CD4-positive, alpha-beta memory T cell (primary cell): ENCODE measurements at regions not wholly inside any gene's neighbourhood (a gene's known extent, or its start where the extent isn't known, plus 50 kb on each side); places are given as distances from the start of the nearest gene placed in this dataset.
A peak's percentile ranks its signal among the peaks of the same experiment; 100 is the strongest.

Experiments
- CTCF ChIA-PET: fragments of 350-600 bp; sonication (Branson Sonifier 250); formaldehyde crosslinking; loops from one replicate; lab custom pipeline; 2021; ENCODE audit warnings: inconsistent platforms; ENCODE audit not compliant: partially characterized antibody; lab: Charles Lee
- POLR2A ChIA-PET: fragments of 350-600 bp; sonication (Branson Sonifier 250); formaldehyde crosslinking; loops from one replicate; lab custom pipeline; 2021; ENCODE audit not compliant: partially characterized antibody; lab: Charles Lee
- DNase-seq, 5 donors: peaks; one replicate each; pipeline versions ENCODE4 v3.0.0 to v3.0.0-alpha.2; 2020 to 2022; ENCODE audit warnings: mixed read lengths in 1 of 5
- H3K27ac ChIP-seq: one replicate; pipeline ENCODE4 v1.7.0; 2013; ENCODE audit warnings: low read depth, low read length
- H3K27me3 ChIP-seq: 2 replicates; pipeline ENCODE4 v1.7.0; 2013; ENCODE audit warnings: mild to moderate bottlenecking, low read length, moderate library complexity; ENCODE audit not compliant: insufficient read depth
- H3K36me3 ChIP-seq: 2 replicates; pipeline ENCODE4 v1.7.0; 2013; ENCODE audit warnings: mild to moderate bottlenecking, low read length, moderate library complexity; ENCODE audit not compliant: insufficient read depth
- H3K4me1 ChIP-seq: 2 replicates; pipeline ENCODE4 v1.7.0; 2013; ENCODE audit warnings: mild to moderate bottlenecking, low read length, moderate library complexity; ENCODE audit not compliant: insufficient read depth
- H3K4me3 ChIP-seq, 2 donors: one replicate each; pipeline ENCODE4 v1.7.0; 2013; ENCODE audit warnings: low read length in 2 of 2, mild to moderate bottlenecking in 1 of 2
- H3K9me3 ChIP-seq, 2 donors: one replicate each; pipeline ENCODE4 v1.7.0; 2013; ENCODE audit warnings: low read length in 2 of 2, control low read depth in 1 of 2; ENCODE audit not compliant: control insufficient read depth in 1 of 2
- H3K27ac Mint-ChIP-seq, 7 donors: one replicate each; pipeline ENCODE4 v1.8.0; 2020 to 2021; ENCODE audit warnings: mixed read lengths in 7 of 7, mild to moderate bottlenecking in 6 of 7, inconsistent platforms in 3 of 7, moderate library complexity in 3 of 7
- H3K27me3 Mint-ChIP-seq, 2 donors: one replicate each; pipeline ENCODE4 v1.8.0; 2020 to 2021; ENCODE audit warnings: mixed read lengths in 2 of 2
- H3K36me3 Mint-ChIP-seq, 2 donors: one replicate each; pipeline ENCODE4 v1.8.0; 2020 to 2021; ENCODE audit warnings: mixed read lengths in 2 of 2, inconsistent platforms in 1 of 2, mild to moderate bottlenecking in 1 of 2
- H3K4me1 Mint-ChIP-seq, 4 donors: one replicate each; pipeline ENCODE4 v1.8.0; 2020 to 2021; ENCODE audit warnings: mixed read lengths in 4 of 4, mild to moderate bottlenecking in 1 of 4
- H3K4me3 Mint-ChIP-seq, 8 donors: one replicate each; pipeline ENCODE4 v1.8.0; 2020 to 2021; ENCODE audit warnings: mixed read lengths in 8 of 8, mild to moderate bottlenecking in 7 of 8, moderate library complexity in 6 of 8, inconsistent platforms in 3 of 8
- H3K9me3 Mint-ChIP-seq, 8 donors: one replicate each; pipeline ENCODE4 v1.8.0; 2020 to 2021; ENCODE audit warnings: mixed read lengths in 8 of 8, mild to moderate bottlenecking in 5 of 8, inconsistent platforms in 3 of 8, moderate library complexity in 1 of 8
- intact Hi-C: fragments of 100-400 bp; cut with micrococcal nuclease; formaldehyde crosslinking; loops from one replicate; pipeline ENCODE4 v1.15.1; 2023

GRCh38 chr16:85981826-85982562 lies 83.0 kb downstream of the IRF8 start:
- CTCF ChIA-PET: interaction anchor here (2.9 kb wide), 1 partner anchor 162 kb away, joined by 36 read pairs; no protein-coding TSS in a partner anchor
- no peak overlapping the region for H3K27ac ChIP-seq
- POLR2A ChIA-PET: no interaction called here
- H3K27me3 ChIP-seq: no peaks in the 10 kb centered on the region
- Mint-ChIP-seq H3K27me3 (peaks cover 2 to 5% of the 10 kb centered on the region in 2 donors), H3K27ac (no peak overlapping the region), H3K4me1 (peaks cover 0 to 16% (median 4%) of the 10 kb centered on the region in 4 donors), H3K4me3 (no peak overlapping the region), H3K9me3 (no peaks in the 10 kb centered on the region), H3K36me3 (no peaks in the 10 kb centered on the region)
- H3K4me3 ChIP-seq: no peak overlapping the region
- no peak for DNase-seq
- H3K4me1 ChIP-seq: peaks cover 2% of the 10 kb centered on the region
- no peaks in the 10 kb centered on the region for H3K9me3 ChIP-seq
- intact Hi-C loops: no loop called here
- H3K36me3 ChIP-seq: no peaks in the 10 kb centered on the region

- H3K27me3 Mint-ChIP-seq: peaks cover 2 to 4% of the 10 kb centered on the region in 2 donors
- no peaks in the 10 kb centered on the region for H3K9me3 Mint-ChIP-seq
- POLR2A ChIA-PET: no interaction called here
- peaks cover 0 to 17% (median 5%) of the 10 kb centered on the region in 4 donors for H3K4me1 Mint-ChIP-seq
- Histone ChIP-seq H3K4me3 (no peak overlapping the region), H3K4me1 (peaks cover 6% of the 10 kb centered on the region), H3K27ac (no peak overlapping the region), H3K9me3 (no peaks in the 10 kb centered on the region), H3K36me3 (no peaks in the 10 kb centered on the region), H3K27me3 (no peaks in the 10 kb centered on the region)
- no peak overlapping the region for H3K27ac Mint-ChIP-seq
- no peaks in the 10 kb centered on the region for H3K36me3 Mint-ChIP-seq
- CTCF ChIA-PET: interaction anchor here (1.4 kb wide), 1 partner anchor 163 kb away, joined by 4 read pairs; no protein-coding TSS in a partner anchor
- no peak overlapping the region for H3K4me3 Mint-ChIP-seq
- intact Hi-C loops: no loop called here
- DNase-seq: no peak
Observed at GRCh38 chr16:85982563-85982939, 83.6 kb downstream of the IRF8 start.

GRCh38 chr16:85983064-85983463 lies 84.1 kb downstream of the IRF8 start:
- Histone ChIP-seq H3K36me3 (no peaks in the 10 kb centered on the region), H3K27me3 (peaks cover 5% of the 10 kb centered on the region), H3K4me3 (no peak overlapping the region), H3K9me3 (no peaks in the 10 kb centered on the region), H3K4me1 (peaks cover 6% of the 10 kb centered on the region), H3K27ac (no peak overlapping the region)
- intact Hi-C loops: no loop called here
- ChIA-PET CTCF (interaction anchor here (1.2 to 1.4 kb wide), 2 partner anchors 162 to 164 kb away, joined by 4 to 12 read pairs; no protein-coding TSS in a partner anchor), POLR2A (no interaction called here)
- H3K4me3 Mint-ChIP-seq: no peak overlapping the region
- no peaks in the 10 kb centered on the region for H3K36me3 Mint-ChIP-seq
- DNase-seq: no peak
- H3K9me3 Mint-ChIP-seq: no peaks in the 10 kb centered on the region
- peaks cover 0 to 21% (median 7%) of the 10 kb centered on the region in 4 donors for H3K4me1 Mint-ChIP-seq
- H3K27me3 Mint-ChIP-seq: peaks cover 5 to 7% of the 10 kb centered on the region in 2 donors
- no peak overlapping the region for H3K27ac Mint-ChIP-seq

GRCh38 chr16:85983606-85984230 lies 84.8 kb downstream of the IRF8 start:
- no peaks in the 10 kb centered on the region for H3K36me3 ChIP-seq
- no peak for DNase-seq
- Mint-ChIP-seq H3K27ac (no peak overlapping the region), H3K4me1 (peaks cover 1 to 28% (median 11%) of the 10 kb centered on the region in 4 donors), H3K36me3 (no peaks in the 10 kb centered on the region), H3K27me3 (peaks cover 9 to 13% of the 10 kb centered on the region in 2 donors), H3K4me3 (no peak overlapping the region), H3K9me3 (no peaks in the 10 kb centered on the region)
- H3K9me3 ChIP-seq: no peaks in the 10 kb centered on the region
- peaks cover 6% of the 10 kb centered on the region for H3K4me1 ChIP-seq
- H3K4me3 ChIP-seq: no peak overlapping the region
- H3K27me3 ChIP-seq: peaks cover 5% of the 10 kb centered on the region
- intact Hi-C loops: no loop called here
- ChIA-PET POLR2A (no interaction called here), CTCF (interaction anchor here (1.2 to 1.4 kb wide), 2 partner anchors 162 to 165 kb away, joined by 4 to 12 read pairs; no protein-coding TSS in a partner anchor)
- no peak overlapping the region for H3K27ac ChIP-seq

GRCh38 chr16:85984231-85984880 lies 85.4 kb downstream of the IRF8 start:
- Mint-ChIP-seq H3K36me3 (no peaks in the 10 kb centered on the region), H3K9me3 (no peaks in the 10 kb centered on the region), H3K4me3 (no peak overlapping the region), H3K27ac (peak overlapping the region in 1 of 7 donors; percentile 21), H3K4me1 (peaks cover 4 to 33% (median 15%) of the 10 kb centered on the region in 4 donors), H3K27me3 (peaks cover 12 to 16% of the 10 kb centered on the region in 2 donors)
- intact Hi-C loops: no loop called here
- no peak for DNase-seq
- H3K4me3 ChIP-seq: no peak overlapping the region
- H3K36me3 ChIP-seq: no peaks in the 10 kb centered on the region
- H3K9me3 ChIP-seq: no peaks in the 10 kb centered on the region
- H3K27me3 ChIP-seq: peaks cover 5% of the 10 kb centered on the region
- H3K27ac ChIP-seq: no peak overlapping the region
- CTCF ChIA-PET: interaction anchor here (11.7 kb wide), 1 partner anchor 163 kb away, joined by 276 read pairs; no protein-coding TSS in a partner anchor
- H3K4me1 ChIP-seq: peaks cover 6% of the 10 kb centered on the region
- POLR2A ChIA-PET: no interaction called here

GRCh38 chr16:85984947-85985451 lies 86.0 kb downstream of the IRF8 start:
- intact Hi-C loops: no loop called here
- CTCF ChIA-PET: interaction anchor here (4.2 to 11.7 kb wide), 2 partner anchors 50 to 164 kb away, joined by 20 to 276 read pairs; no protein-coding TSS in a partner anchor
- Mint-ChIP-seq H3K4me3 (no peak overlapping the region), H3K9me3 (no peaks in the 10 kb centered on the region), H3K4me1 (peaks cover 6 to 39% (median 18%) of the 10 kb centered on the region in 4 donors), H3K27ac (no peak overlapping the region), H3K27me3 (peaks cover 13 to 19% of the 10 kb centered on the region in 2 donors), H3K36me3 (no peaks in the 10 kb centered on the region)
- no peaks in the 10 kb centered on the region for H3K9me3 ChIP-seq
- no peak for DNase-seq
- peaks cover 5% of the 10 kb centered on the region for H3K27me3 ChIP-seq
- no peaks in the 10 kb centered on the region for H3K36me3 ChIP-seq
- no peak overlapping the region for H3K27ac ChIP-seq
- peaks cover 6% of the 10 kb centered on the region for H3K4me1 ChIP-seq
- H3K4me3 ChIP-seq: no peak overlapping the region
- POLR2A ChIA-PET: no interaction called here
